ENCODE measurements at regions not wholly inside any gene's neighbourhood (a gene's known extent, or its start where the extent isn't known, plus 50 kb on each side); places are given as distances from the start of the nearest gene placed in this dataset.

- no peak for DNase-seq (ENCODE audit: low read depth in 2 of 2)
Observed at GRCh38 chr18:77833807-77834206, 584.2 kb downstream of the GALR1 start.

GRCh38 chr18:77851802-77852201 lies 602.2 kb downstream of the GALR1 start:
- DNase-seq (ENCODE audit: low read depth in 2 of 2), result no peak

- no peak for DNase-seq (ENCODE audit: low read depth in 2 of 2)
Observed at GRCh38 chr18:77853859-77854258, 604.2 kb downstream of the GALR1 start.

- no peak for DNase-seq (ENCODE audit: low read depth in 2 of 2)
Observed at GRCh38 chr18:77857678-77858655, 608.3 kb downstream of the GALR1 start.

GRCh38 chr18:77859634-77860033 lies 610.0 kb downstream of the GALR1 start:
- no peak for DNase-seq (ENCODE audit: low read depth in 2 of 2)

- DNase-seq (ENCODE audit: low read depth in 2 of 2), result no peak
Observed at GRCh38 chr18:77862066-77862757, 612.6 kb downstream of the GALR1 start.

GRCh38 chr18:77865853-77866252 lies 616.2 kb downstream of the GALR1 start:
- no peak for DNase-seq (ENCODE audit: low read depth in 2 of 2)

- DNase-seq (ENCODE audit: low read depth in 2 of 2), result no peak
Observed at GRCh38 chr18:77866351-77866750, 616.7 kb downstream of the GALR1 start.

- no peak for DNase-seq (ENCODE audit: low read depth in 2 of 2)
Observed at GRCh38 chr18:77870199-77870598, 620.6 kb downstream of the GALR1 start.

GRCh38 chr18:77870894-77871293 lies 621.2 kb downstream of the GALR1 start:
- no peak for DNase-seq (ENCODE audit: low read depth in 2 of 2)

GRCh38 chr18:77872166-77872565 lies 622.5 kb downstream of the GALR1 start:
- no peak for DNase-seq (ENCODE audit: low read depth in 2 of 2)

GRCh38 chr18:77876319-77876865 lies 626.7 kb downstream of the GALR1 start:
- no peak for DNase-seq (ENCODE audit: low read depth in 2 of 2)

GRCh38 chr18:77879829-77880228 lies 630.2 kb downstream of the GALR1 start:
- DNase-seq (ENCODE audit: low read depth in 2 of 2), result no peak

GRCh38 chr18:77884454-77884853 lies 634.8 kb downstream of the GALR1 start:
- DNase-seq (ENCODE audit: low read depth in 2 of 2), result no peak

- DNase-seq (ENCODE audit: low read depth in 2 of 2), result no peak
Observed at GRCh38 chr18:77894060-77894459, 644.4 kb downstream of the GALR1 start.

GRCh38 chr18:77895250-77895649 lies 645.6 kb downstream of the GALR1 start:
- no peak for DNase-seq (ENCODE audit: low read depth in 2 of 2)

- DNase-seq (ENCODE audit: low read depth in 2 of 2), result no peak
Observed at GRCh38 chr18:77896586-77897252, 647.1 kb downstream of the GALR1 start.

GRCh38 chr18:77897606-77898005 lies 648.0 kb downstream of the GALR1 start:
- DNase-seq (ENCODE audit: low read depth in 2 of 2), result no peak

- DNase-seq (ENCODE audit: low read depth in 2 of 2), result no peak
Observed at GRCh38 chr18:77899972-77900754, 650.5 kb downstream of the GALR1 start.

GRCh38 chr18:77905011-77905410 lies 655.4 kb downstream of the GALR1 start:
- no peak for DNase-seq (ENCODE audit: low read depth in 2 of 2)

- DNase-seq (ENCODE audit: low read depth in 2 of 2), result no peak
Observed at GRCh38 chr18:77905449-77906055, 655.9 kb downstream of the GALR1 start.
